HT1080 (cell line): ENCODE measurements at regions not wholly inside any gene's neighbourhood (a gene's known extent, or its start where the extent isn't known, plus 50 kb on each side); places are given as distances from the start of the nearest gene placed in this dataset.
A peak's percentile ranks its signal among the peaks of the same experiment; 100 is the strongest.

Experiments
- DNase-seq: peaks from one replicate; pipeline ENCODE4 v3.0.0-alpha.2; 2015; ENCODE audit warnings: low read depth

DNA sequence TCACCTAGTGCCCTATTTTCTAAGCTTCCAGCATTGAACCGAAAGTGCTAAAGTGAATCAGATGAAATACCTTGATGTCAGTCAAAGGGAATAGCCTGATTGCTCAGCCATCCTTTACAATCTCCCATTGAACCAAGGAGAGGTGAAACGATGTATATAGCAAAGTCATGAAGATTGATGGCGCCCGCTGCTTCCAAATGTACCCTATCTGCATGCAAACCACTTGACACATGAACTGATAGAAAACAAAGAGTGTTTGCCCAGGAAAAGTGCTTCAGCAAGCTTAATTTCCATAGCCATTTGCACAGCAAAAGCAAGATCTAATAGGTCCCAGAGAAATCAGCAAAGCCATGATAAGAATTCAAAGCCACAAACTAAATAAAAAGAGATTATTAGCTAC, 624.9 kb upstream of the PCDH9 start:
- DNase-seq = no peak

DNA sequence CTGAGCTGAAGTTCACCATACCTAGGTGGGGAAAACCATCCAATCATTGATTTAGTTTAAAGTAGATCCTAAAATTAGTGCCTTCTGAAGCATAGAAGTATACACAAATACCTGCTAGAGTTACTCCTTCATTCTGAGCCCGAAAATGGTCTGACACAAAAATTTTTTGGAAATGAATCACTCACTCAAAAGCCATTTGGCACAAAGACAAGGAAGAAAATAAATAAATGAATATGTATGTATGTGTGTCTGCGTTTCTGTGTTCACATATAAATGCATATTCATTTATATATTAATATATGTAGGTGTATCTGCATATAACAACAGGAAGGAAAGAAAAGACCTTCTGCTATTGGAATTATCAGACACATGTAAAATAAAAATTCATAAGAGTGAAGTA, 614.4 kb upstream of the PCDH9 start:
- DNase-seq = no peak

DNA sequence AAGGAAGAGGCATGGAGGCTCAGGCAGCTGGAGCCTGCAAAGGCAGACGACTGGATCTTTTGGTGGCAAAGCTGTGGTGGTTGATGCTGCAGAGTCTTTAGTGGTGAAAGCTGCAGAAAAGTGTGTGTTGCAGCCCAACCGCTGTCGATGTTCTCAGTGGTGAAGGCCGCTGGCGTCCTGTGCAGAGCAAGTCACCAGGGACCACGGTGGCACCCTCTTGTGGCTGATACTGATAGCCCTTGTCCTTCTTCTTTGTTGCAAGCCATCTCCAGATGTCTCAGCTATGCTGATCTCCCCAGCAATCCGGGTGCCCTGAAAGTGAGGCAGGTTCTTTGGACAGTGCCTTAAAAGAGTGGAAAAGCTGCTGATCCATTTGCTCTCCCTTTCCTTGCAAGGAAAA, 610.9 kb upstream of the PCDH9 start:
- DNase-seq = no peak

DNA sequence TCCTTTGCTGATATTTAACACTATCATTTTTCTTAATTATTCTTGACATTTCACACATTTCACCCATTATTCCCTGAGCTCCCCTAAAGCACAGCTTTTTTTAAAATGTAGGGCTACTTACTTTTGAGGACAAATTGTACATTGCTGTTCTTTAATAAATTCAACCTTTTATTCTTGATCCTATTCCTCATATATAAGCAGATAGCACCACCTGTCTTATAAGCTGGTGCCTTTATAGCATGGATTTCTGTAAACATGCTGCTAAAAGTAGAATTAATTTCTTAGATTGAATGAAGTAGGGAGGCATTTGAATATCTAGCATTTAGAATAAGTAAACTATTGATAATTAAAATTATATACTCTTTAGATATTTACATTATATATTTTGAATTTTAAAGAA, 603.4 kb upstream of the PCDH9 start:
- no peak for DNase-seq

DNA sequence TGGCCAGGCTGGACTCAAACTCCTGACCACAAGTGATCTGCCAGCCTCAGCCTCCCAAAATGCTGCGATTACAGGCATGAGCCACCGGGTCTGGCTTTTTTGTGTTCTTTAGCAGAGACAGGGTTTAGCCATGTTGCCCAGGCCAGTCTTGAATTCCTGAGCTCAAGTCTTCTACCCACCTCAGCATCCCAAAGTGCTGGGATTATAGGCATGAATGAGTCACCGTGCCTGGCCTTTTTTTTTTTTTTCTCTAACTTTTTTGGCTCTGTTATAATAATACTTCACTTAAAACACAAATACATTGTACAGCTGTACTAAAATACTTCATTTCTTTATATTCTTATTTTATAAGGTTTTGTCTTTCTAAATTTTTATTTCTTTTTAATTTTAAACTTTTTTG, 599.5 kb upstream of the PCDH9 start:
- DNase-seq = peak; percentile 26

DNA sequence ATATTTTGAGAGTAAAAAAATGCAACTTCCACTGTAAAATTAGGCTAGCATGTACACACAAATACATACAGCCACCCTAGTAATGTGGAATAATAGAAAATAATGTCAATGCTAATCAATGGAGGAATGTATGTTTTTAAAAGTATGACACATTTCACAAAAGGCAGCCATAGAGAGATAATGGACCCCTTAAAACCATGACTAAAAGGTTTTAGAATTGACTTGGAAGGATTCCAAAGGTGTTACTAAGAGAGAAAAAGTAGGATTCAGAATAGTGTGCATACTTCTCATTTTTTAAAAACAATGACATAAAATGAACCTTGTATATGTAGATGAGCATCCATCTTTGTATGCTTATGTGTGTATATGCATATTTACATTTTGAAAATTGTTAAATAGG, 597.9 kb upstream of the PCDH9 start:
- no peak for DNase-seq

DNA sequence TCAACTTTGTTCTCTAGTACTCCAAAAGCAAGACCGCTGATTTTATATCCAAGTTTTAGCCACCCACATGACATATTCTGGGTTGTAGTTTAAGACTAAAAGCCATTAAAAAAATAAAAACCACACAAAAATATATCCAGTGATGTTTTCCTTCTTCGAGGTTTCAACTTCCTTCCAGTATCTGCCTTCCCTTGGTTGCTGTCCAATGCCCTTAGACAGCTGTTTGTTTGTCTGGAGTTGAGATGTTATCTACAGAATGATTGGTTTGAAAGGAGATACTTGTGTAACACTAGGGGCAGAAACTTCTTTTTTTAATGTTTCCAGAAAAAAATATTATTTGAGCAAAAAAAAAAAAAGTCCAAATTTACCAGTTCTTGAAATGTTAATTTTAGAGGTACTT, 591.5 kb upstream of the PCDH9 start:
- DNase-seq = no peak

DNA sequence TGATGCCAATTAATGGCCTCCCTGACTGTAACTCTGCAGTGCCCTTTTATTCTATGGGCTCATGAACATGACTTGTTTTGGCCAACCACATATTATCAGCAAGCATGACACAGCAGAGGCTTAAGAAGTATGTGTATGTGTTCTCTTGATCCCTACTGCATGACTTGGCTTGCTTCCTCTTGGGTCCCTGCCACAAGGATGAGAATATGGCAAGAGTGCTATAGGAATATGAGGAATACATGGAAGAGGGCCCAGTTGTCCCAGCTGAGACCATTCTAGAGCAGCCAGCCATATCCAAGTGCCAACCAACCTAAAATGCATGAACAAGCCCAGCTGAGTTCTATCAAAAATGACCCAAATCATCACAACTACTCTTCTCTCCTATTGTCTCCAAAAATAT, 576.7 kb upstream of the PCDH9 start:
- peak; percentile 6 for DNase-seq

DNA sequence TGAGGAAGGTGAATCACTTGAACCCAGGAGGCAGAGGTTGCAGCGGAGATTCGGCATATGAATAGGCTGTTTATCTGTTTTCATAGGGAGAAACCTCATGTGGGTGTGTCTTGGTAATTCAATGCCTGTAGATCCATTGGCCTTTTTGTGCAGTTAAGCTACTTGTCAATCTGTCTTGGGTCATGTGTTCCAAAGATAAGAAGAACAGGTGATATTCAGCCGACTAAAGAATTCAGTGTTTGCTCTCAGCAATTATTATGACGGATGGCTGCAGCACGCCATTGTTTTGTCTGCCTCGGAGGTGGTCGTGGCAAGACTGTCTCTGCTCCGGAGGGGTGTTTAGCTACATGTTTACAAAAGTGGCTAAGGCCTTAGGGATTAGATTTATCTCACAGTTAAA, 573.0 kb upstream of the PCDH9 start:
- no peak for DNase-seq

DNA sequence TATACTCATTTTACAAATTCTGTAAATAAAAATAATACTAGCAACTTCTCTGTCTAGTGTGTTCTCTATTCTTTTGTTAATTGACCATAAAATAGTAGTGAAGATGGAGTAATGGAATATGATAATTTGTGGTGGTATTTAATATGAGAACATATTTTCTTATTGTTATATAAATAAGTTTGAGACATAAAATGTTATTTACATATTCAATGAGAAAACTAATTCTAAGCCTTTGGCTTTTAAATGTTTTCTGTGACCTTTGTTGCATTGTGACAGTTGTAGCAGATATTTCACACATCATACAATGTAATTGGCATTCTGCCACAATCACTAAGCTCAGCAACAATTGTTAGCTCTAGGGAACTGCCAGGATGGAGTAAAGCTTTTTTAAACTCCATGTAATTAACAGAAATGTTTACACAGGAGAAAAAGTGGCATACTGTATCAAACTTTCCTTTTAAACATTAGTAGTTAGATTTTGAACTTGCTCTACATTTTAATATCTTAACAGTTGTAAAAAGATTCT, 562.1 kb upstream of the PCDH9 start:
- DNase-seq = no peak

DNA sequence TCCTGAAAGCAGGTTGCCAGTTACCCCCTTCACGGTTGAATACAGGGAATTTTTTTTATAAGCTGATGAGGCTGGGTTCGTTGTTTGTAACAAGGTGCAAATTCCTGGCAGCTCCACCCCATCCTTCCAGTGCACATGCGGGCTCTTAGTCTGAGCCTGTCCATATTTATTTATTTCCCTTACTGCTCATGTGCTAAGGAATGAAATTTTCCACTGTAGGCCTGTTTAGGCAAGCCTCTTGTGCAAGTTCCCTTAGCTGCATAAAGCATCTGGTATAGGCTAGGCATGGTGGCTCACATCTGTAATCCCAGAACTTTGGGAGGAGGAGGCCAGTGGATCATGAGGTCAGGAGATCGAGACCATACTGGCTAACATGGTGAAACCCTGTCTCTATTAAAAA, 560.9 kb upstream of the PCDH9 start:
- DNase-seq = no peak

DNA sequence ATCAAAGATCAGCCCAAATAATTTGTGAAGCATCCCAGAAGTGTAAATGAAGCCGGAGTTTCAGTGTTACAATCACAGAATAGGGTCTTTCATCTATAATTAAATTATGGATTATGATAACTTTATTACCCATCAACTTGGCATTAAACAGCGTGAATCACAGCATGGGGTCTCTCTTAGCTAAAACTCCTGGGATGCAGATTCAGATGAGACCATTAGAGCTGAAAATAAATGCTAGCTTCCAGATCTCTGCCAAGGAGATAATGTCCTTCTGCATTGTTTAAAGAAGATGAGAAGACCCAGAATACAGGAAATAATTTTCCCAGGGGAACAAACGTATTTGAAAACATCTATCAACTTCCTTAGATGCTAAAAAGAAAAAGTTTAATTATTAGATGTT, 546.0 kb upstream of the PCDH9 start:
- no peak for DNase-seq

DNA sequence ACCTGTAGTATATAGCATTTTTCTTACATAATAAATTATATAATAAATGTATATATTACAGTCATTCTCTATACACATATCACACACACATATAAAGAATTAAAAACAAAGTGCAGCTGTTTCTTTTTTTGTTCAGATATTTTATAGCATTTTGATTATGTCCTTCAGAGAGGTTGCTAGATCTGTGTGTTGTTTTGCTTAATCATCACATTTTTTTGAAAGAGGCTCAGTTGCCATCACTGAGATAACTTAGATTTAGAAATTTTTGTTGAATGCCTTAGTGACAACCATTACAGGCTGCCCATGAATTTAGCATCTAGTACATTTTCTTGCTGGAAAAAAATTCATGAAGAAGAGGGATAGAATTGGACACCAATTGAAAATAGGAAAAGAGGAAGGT, 545.2 kb upstream of the PCDH9 start:
- no peak for DNase-seq

DNA sequence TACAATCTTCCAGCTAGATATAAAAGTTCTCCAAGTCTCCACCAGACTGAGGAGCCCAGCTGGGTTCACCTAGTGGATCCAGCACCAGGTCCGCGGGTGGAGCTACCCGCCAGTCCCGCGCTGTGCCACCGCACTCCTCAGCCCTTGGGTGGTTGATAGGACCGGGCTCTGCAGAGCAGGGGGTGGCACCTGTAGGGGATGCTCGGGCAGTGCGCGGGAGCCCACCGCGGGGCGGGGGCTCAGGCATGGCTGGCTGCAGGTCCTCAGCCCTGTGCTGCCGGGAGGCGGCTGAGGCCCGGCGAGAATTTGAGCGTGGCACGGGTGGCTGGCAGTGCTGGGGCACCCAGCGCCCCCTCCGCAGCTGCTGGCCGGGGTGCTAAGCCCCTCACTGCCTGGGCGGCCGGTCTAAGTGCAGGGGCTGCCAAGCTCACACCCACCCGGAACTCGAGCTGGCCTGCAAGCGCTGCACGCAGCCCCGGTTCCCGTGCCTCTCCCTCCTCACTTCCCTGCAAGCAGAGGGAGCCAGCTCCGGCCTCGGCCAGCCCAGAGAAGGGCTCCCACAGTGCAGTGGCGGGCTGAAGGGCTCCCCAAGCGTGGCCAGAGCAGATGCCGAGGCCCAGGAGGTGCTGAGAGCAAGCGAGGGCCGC, 542.8 kb upstream of the PCDH9 start:
- no peak for DNase-seq

DNA sequence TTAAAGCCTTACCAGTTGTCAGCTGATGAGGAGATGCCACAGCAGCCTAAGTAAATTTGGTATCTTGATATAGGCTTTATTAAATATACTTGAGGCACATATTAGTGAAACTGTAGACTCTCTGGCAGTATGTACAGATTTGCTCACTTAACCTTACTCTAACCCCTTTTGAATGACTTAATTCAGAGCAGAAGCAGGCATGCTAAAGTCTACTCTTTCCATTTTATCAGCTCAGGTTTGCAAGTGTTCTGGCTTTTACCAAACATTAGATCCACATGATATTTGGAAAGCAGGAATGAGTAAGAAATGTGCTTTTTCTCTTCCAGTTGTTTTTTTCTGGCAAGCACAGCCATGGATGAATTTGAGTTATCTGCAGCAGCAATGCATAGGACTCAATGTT, 541.0 kb upstream of the PCDH9 start:
- DNase-seq = no peak

DNA sequence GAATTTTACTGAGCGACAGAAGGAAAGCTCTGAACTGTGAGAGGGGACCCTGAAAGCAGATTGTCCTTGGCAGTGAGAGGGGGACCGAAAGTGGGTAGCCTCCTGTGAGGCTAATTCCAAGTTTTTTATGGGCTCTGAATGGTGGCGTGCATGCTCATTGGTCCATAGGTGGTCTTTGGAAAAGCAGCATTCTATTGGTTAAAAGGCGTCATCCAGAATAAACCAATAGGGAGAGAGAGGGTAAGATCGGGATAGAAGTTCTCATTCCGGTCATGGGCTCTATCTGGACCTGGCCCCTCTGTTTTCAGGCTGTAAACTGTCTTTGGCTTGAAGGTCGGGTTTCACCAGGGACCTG, 539.8 kb upstream of the PCDH9 start:
- no peak for DNase-seq

DNA sequence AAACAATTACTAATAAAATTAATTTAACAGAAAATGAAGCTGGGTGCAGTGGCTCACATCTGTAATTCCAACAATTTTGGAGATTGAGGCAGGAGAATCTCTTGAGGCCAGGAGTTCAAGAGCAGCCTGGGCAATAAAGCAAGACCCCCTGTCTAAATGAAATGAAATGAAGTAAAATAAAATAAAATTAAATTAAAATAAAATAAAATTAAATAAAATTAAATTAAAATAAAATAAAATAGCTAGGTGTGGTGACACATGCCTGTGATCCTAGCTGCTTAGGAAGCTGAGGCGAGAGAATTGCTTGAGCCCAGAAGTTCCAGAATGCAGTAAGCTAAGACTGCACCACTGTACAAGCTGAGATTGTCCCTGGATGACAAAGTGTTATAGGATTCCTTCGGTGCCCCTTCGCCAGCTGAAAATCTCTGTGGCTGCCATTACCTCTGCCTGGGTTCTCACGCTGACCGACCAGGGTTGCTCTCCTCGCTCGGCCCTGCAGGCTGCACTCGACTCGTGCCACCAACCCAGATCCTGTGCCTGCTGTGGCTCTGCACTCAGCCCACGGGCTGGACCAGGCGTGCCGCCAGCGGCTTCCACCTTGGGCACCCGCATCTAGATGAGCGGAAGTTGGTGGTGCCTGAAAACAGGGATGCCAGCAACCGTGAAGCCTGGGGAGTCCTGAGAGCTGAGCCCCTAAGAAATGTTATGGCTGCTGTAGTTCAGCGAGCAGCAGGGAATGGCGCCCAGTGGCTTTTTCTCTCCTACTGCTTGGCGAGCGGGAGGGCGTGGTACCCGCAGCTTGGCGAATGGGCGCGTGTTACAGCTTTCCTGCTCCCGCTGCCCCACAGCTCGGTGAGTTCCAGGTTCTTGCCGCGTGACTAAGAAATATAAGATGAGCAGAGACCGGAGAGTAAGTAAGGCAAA, 539.2 kb upstream of the PCDH9 start:
- no peak for DNase-seq

DNA sequence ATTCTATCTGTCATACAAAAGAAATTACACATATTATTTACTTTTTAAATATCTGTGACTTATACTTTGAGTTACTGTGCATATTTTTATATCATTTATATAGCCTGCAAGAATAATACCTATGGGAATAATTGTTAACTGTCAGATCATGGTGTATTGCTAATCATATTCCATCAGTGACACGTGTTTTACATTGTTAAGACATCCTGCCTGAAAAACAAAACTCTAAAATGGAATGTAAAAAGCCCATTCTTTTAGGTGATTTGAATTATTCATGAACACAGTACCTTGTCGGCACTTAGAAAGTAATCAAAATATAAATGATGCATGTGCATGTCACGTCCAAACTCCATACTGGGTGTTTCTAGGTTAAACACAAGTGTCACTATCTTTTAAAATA, 533.8 kb upstream of the PCDH9 start:
- no peak for DNase-seq

DNA sequence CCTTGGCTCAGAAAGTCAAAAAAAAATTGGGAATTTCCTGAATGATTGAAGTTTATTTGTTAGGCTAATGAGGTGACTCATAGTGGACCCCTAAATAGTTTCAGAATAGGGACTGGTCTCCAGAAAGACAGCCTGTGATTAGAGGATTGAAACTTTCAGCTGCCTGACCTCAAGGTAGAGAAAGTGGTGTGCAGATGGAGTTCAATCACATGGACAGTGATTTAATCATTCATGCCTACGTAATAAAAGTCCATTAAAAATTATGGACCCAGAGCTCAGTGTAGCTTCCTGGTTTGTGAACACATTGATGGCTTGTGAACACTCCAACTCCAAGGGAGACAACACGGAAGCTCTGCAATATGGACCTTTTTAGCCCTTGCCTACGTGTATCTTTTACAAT, 533.2 kb upstream of the PCDH9 start:
- DNase-seq = no peak

DNA sequence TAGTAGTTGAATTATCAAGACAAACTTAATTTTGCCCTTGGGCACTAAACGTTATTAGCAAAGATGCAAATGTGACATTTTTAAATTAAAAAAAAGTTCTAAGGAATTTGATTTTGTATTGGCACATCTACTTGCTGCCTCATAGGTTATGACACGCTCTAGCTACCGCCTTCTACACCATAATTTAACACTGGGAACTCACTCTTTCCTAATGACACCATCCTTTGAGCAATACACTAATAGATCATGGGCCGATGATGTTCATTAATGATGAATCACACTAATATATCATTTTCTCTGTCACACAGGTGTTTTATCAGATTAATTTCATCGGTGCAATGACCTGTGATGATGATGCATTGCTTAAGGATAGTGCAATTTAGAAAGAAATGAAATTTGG, 528.8 kb upstream of the PCDH9 start:
- no peak for DNase-seq

DNA sequence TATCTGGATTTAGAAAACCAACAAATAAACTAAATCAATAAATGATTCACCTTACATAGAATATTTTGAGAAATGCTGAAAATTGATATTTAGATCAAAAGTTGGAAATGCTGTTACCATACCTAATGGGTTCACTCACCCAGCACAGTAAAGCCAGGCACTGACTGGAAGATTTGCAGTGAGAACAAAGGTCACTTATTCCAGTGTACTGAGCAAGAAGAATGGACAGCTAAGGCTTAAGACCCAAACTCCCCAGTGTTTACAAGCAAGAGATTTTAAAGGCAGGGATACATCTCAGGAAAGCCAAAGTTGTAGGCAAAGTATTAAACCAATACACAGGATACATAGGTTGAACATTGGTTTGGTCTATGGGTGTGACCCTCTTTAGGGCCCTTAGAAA, 523.9 kb upstream of the PCDH9 start:
- DNase-seq = no peak

DNA sequence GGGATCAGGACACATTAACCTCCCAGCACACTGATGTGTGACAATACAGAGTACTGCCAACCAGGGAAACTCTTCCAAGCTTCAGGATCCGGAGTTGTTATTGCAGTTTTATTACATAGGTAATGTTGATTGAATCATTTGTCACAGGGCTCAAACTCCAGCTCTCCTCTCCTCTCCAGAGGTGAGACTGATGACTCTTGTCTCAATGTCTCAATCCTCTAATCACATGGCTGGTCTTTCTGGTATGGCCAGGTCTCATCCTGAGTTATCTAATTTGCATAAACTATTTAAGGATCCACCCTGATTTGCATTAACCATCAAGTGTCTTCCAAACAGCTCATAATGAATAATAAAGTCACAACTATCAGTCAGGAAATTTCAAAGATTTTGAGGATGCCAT, 522.6 kb upstream of the PCDH9 start:
- no peak for DNase-seq

DNA sequence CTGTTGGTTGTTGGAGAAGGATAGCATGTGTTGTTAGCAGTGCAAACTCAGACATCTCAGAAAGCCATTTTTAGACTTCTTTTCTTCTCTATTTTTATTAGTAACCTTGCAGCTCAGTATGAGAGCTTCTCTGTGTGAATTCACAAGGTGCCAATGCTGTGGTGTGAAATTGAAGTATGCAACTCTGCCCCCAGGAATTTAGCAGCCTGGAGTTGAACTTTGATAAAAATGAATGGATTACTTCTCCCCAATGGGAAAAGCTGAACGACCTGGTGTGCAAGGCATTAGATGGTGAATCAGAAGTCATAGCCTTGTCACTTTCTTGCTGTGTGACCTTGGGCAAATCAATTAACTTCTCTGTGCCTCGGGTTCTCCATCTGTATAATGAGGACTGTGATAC, 512.3 kb upstream of the PCDH9 start:
- DNase-seq = no peak
